ENCODE measurements at regions not wholly inside any gene's neighbourhood (a gene's known extent, or its start where the extent isn't known, plus 50 kb on each side); places are given as distances from the start of the nearest gene placed in this dataset.

GRCh38 chr2:134104754-134105153 is 149.1 kb upstream of the MGAT5 start:
- Histone ChIP-seq H3K4me2 (ENCODE audit: control insufficient read depth, insufficient read depth) (no peak overlapping the region), H4K20me1 (ENCODE audit: control insufficient read depth, insufficient read depth) (no peaks in the 10 kb centered on the region), H3K27me3 (replicated peaks in 1 of 2; ENCODE audit: control insufficient read depth in 2 of 2, insufficient read depth in 2 of 2, low read length in 1 of 2) (no peaks in the 10 kb centered on the region; a peak in 1 of 4 replicates), H3K4me3 (no peak overlapping the region), H3K36me3 (ENCODE audit: control insufficient read depth in 2 of 2, insufficient read depth in 2 of 2, low read length in 1 of 2) (no peaks in the 10 kb centered on the region), H3K79me2 (ENCODE audit: control insufficient read depth, insufficient read depth, low read length) (no peaks in the 10 kb centered on the region), H3K4me1 (ENCODE audit: control insufficient read depth, insufficient read depth, low read length) (no peaks in the 10 kb centered on the region), H3K27ac (ENCODE audit: control insufficient read depth, insufficient read depth) (no peak overlapping the region), H3K9ac (ENCODE audit: control insufficient read depth, insufficient read depth, low read length) (no peak overlapping the region), H3K9me3 (replicated peaks; ENCODE audit: control insufficient read depth, insufficient read depth, low read length) (no peaks in the 10 kb centered on the region; the same call in 2 of the 3 replicates), H2AFZ (ENCODE audit: control insufficient read depth, low read depth, low read length) (no peak overlapping the region)
- FAIRE-seq (no peak), DNase-seq (ENCODE audit: low read depth, low spot score) (no peak), ATAC-seq (no peak)
- in situ Hi-C loops (cut with MboI), result no loop called here
- SMC1A ChIA-PET (ENCODE audit: uncharacterized antibody, unreplicated experiment), result interaction anchor here (1.7 to 5.3 kb wide), 3 partner anchors 13 to 347 kb away, joined by 4 to 22 read pairs (median 8); no protein-coding TSS in a partner anchor
- intact Hi-C loops (cut with micrococcal nuclease; ENCODE audit: unreplicated experiment), result loop anchor here (5.0 kb wide), 1 partner anchor 217 kb away; no protein-coding TSS in a partner anchor
- POLR2A ChIA-PET, result no interaction called here
- TF ChIP-seq NFIC (IDR thresholded peaks at IDR 0.05; ENCODE audit: low read depth, low read length) (no peak), TARDBP (IDR thresholded peaks at IDR 0.05; ENCODE audit: borderline replicate concordance) (no peak), RBBP5 (conservative IDR thresholded peaks at IDR 0.05) (no peak), RELA (IDR thresholded peaks at IDR 0.05; ENCODE audit: borderline replicate concordance, partially characterized antibody) (no peak), MTA3 (IDR thresholded peaks at IDR 0.05; ENCODE audit: borderline replicate concordance, low read length) (no peak), MEF2A (IDR thresholded peaks at IDR 0.05; ENCODE audit: insufficient read depth, low read depth, low read length) (no peak), ZBTB33 (IDR thresholded peaks at IDR 0.05) (no peak), HDGF (IDR thresholded peaks at IDR 0.05) (no peak), RAD51 (IDR thresholded peaks at IDR 0.05) (no peak), SRF (IDR thresholded peaks at IDR 0.05; ENCODE audit: low read depth in 2 of 2, low read length in 2 of 2) (no peak), TCF3 (IDR thresholded peaks at IDR 0.05; ENCODE audit: borderline replicate concordance, insufficient read depth, low read depth, low read length) (no peak), DPF2 (IDR thresholded peaks at IDR 0.05) (no peak), JUND (IDR thresholded peaks at IDR 0.05; ENCODE audit: low read depth, low read length) (no peak), BMI1 (IDR thresholded peaks at IDR 0.05; ENCODE audit: borderline replicate concordance) (no peak), USF1 (IDR thresholded peaks at IDR 0.05; ENCODE audit: borderline replicate concordance, extremely low read length, insufficient read depth, low read depth, low read length) (no peak), MAX (IDR thresholded peaks at IDR 0.05; ENCODE audit: low read depth, low read length) (no peak), NR2C2 (IDR thresholded peaks at IDR 0.05; ENCODE audit: borderline replicate concordance, control insufficient read depth, insufficient read length, low read depth) (no peak), ZNF384 (IDR thresholded peaks at IDR 0.05; ENCODE audit: borderline replicate concordance, low read depth, low read length) (no peak), RFX5 (IDR thresholded peaks at IDR 0.05; ENCODE audit: low read depth, low read length) (no peak), HCFC1 (IDR thresholded peaks at IDR 0.05; ENCODE audit: low read length) (no peak)
- CTCF ChIA-PET, result no interaction called here
- no TSS peak for BruUV-seq (replicated peaks)
- 61% methylated on average over 1 of the region's 1 CpG for WGBS (ENCODE audit: insufficient coverage, insufficient replicate concordance, low lambda C conversion rate, missing lambda C conversion rate)
- RAD21 ChIA-PET (ENCODE audit: unreplicated experiment), result no interaction called here

Data from GM12878 (cell line).